ENCODE measurements at regions not wholly inside any gene's neighbourhood (a gene's known extent, or its start where the extent isn't known, plus 50 kb on each side); places are given as distances from the start of the nearest gene placed in this dataset.

- no peak for TF ChIP-seq MXD4 (CRISPR knock-in tag; IDR thresholded peaks at IDR 0.05; ENCODE audit: borderline replicate concordance)
- no peak for TF ChIP-seq NFE2L1 (CRISPR knock-in tag; IDR thresholded peaks at IDR 0.05)
- no peak for TF ChIP-seq CDX4 (CRISPR knock-in tag; IDR thresholded peaks at IDR 0.05; ENCODE audit: borderline replicate concordance)
- no peak for TF ChIP-seq TEAD4 (CRISPR knock-in tag; IDR thresholded peaks at IDR 0.05)
- no peak for TF ChIP-seq ZNF219 (CRISPR knock-in tag; IDR thresholded peaks at IDR 0.05; ENCODE audit: borderline replicate concordance)
- TF ChIP-seq TEAD1 (CRISPR knock-in tag; IDR thresholded peaks at IDR 0.05), result no peak
- TF ChIP-seq IRF2 (CRISPR knock-in tag; IDR thresholded peaks at IDR 0.05; ENCODE audit: borderline replicate concordance, low read depth), result no peak
- no peak for TF ChIP-seq CREB1 (CRISPR knock-in tag; IDR thresholded peaks at IDR 0.05)
- no peak for TF ChIP-seq ZMAT4 (CRISPR knock-in tag; IDR thresholded peaks at IDR 0.05)
- TF ChIP-seq, protein P1, sequence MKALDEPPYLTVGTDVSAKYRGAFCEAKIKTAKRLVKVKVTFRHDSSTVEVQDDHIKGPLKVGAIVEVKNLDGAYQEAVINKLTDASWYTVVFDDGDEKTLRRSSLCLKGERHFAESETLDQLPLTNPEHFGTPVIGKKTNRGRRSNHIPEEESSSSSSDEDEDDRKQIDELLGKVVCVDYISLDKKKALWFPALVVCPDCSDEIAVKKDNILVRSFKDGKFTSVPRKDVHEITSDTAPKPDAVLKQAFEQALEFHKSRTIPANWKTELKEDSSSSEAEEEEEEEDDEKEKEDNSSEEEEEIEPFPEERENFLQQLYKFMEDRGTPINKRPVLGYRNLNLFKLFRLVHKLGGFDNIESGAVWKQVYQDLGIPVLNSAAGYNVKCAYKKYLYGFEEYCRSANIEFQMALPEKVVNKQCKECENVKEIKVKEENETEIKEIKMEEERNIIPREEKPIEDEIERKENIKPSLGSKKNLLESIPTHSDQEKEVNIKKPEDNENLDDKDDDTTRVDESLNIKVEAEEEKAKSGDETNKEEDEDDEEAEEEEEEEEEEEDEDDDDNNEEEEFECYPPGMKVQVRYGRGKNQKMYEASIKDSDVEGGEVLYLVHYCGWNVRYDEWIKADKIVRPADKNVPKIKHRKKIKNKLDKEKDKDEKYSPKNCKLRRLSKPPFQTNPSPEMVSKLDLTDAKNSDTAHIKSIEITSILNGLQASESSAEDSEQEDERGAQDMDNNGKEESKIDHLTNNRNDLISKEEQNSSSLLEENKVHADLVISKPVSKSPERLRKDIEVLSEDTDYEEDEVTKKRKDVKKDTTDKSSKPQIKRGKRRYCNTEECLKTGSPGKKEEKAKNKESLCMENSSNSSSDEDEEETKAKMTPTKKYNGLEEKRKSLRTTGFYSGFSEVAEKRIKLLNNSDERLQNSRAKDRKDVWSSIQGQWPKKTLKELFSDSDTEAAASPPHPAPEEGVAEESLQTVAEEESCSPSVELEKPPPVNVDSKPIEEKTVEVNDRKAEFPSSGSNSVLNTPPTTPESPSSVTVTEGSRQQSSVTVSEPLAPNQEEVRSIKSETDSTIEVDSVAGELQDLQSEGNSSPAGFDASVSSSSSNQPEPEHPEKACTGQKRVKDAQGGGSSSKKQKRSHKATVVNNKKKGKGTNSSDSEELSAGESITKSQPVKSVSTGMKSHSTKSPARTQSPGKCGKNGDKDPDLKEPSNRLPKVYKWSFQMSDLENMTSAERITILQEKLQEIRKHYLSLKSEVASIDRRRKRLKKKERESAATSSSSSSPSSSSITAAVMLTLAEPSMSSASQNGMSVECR (CRISPR knock-in tag; IDR thresholded peaks at IDR 0.05; ENCODE audit: borderline replicate concordance), result no peak
- no peak for TF ChIP-seq FOXK1 (CRISPR knock-in tag; IDR thresholded peaks at IDR 0.05)
- TF ChIP-seq ZNF138 (CRISPR knock-in tag; conservative IDR thresholded peaks at IDR 0.05), result no peak
- TF ChIP-seq USF2 (CRISPR knock-in tag; IDR thresholded peaks at IDR 0.05), result no peak
- TF ChIP-seq, protein P2, sequence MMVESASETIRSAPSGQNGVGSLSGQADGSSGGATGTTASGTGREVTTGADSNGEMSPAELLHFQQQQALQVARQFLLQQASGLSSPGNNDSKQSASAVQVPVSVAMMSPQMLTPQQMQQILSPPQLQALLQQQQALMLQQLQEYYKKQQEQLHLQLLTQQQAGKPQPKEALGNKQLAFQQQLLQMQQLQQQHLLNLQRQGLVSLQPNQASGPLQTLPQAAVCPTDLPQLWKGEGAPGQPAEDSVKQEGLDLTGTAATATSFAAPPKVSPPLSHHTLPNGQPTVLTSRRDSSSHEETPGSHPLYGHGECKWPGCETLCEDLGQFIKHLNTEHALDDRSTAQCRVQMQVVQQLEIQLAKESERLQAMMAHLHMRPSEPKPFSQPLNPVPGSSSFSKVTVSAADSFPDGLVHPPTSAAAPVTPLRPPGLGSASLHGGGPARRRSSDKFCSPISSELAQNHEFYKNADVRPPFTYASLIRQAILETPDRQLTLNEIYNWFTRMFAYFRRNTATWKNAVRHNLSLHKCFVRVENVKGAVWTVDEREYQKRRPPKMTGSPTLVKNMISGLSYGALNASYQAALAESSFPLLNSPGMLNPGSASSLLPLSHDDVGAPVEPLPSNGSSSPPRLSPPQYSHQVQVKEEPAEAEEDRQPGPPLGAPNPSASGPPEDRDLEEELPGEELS (CRISPR knock-in tag; IDR thresholded peaks at IDR 0.05), result no peak
- no peak for TF ChIP-seq ZNF425 (CRISPR knock-in tag; conservative IDR thresholded peaks at IDR 0.05)
- TF ChIP-seq RORB (CRISPR knock-in tag; IDR thresholded peaks at IDR 0.05), result no peak
- no peak for TF ChIP-seq ZNF121 (CRISPR knock-in tag; IDR thresholded peaks at IDR 0.05)
- TF ChIP-seq SP1 (CRISPR knock-in tag; conservative IDR thresholded peaks at IDR 0.05), result no peak
- no peaks in the 10 kb centered on the region for H3K27me3 Mint-ChIP-seq (ENCODE audit: low read depth)
- peaks cover 8% of the 10 kb centered on the region for H3K36me3 Mint-ChIP-seq
- no peaks in the 10 kb centered on the region for H3K4me1 Mint-ChIP-seq
- H3K9me3 Mint-ChIP-seq, result peaks cover 44% of the 10 kb centered on the region
- ChIA-PET CTCF (no interaction called here), POLR2A (no interaction called here)
- no peak overlapping the region for H3K4me3 Mint-ChIP-seq
- DNase-seq (ENCODE audit: low spot score) (no peak), ATAC-seq (no peak; the same call in 1 of the 2 replicates)
- no peak overlapping the region for H3K27ac Mint-ChIP-seq
Measured at GRCh38 chr13:61684976-61685681, 269.5 kb upstream of the PCDH20 start.
